Posterior cingulate gyrus (tissue), 11 donors: ENCODE measurements at regions not wholly inside any gene's neighbourhood (a gene's known extent, or its start where the extent isn't known, plus 50 kb on each side); places are given as distances from the start of the nearest gene placed in this dataset.
"Not testable (repeated sequence)": the region's sequence is repeated elsewhere in the genome, so short reads cannot be mapped to it uniquely, and the experiment has no call there.

Experiments
- DNase-seq, 10 donors: peaks; one replicate each; pipeline versions ENCODE4 v3.0.0 to v3.0.0-alpha.2; 2020 to 2021; ENCODE audit warnings: mixed read lengths in 3 of 10
- intact Hi-C: fragments of 100-400 bp; cut with DNase I; formaldehyde crosslinking; loops from one replicate; pipeline ENCODE4 v1.15.1; 2023

DNA sequence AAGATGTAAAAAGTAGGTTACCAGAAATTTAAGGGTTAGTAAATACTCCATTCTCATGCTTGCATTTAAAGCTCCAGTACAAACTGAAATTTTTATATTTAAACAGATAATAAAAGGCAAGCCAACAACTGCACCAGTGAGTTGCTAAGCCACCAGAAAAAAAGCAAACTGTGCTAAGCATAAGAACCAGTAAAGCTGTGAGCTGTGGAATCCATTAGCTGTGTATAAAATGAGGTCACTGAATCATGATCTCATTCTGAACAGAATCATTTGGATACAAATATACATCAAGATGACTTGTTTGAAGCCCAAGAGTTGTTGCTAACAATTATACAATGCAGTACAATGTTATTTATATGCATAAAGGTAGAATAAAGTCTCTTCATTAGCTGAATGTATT is 1312.2 kb downstream of the SI start:
- intact Hi-C loops, result no loop called here

DNA sequence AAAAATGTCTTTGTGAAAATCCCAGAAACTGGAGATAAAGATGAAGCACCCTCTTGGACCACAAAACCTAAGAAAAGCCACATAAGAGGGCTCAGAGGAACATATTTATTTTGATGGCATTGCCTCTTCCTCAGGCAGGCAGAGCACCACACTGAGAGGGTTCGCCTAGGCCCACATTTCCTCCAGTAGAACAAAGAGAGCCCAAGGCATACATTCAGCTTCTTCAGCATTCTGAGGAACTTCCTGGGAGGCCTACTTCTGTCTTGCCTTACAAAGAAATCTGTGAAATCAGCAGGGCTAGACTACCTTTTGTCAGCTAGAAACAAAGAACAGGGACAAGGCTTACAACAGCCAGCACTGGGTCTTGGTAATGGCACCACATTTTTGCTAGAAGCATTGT is 1325.3 kb downstream of the SI start:
- DNase-seq, result no peak
- intact Hi-C loops, result no loop called here

More for the DNA sequence above, 1312.2 kb downstream of the SI start:
- no peak for DNase-seq

DNA sequence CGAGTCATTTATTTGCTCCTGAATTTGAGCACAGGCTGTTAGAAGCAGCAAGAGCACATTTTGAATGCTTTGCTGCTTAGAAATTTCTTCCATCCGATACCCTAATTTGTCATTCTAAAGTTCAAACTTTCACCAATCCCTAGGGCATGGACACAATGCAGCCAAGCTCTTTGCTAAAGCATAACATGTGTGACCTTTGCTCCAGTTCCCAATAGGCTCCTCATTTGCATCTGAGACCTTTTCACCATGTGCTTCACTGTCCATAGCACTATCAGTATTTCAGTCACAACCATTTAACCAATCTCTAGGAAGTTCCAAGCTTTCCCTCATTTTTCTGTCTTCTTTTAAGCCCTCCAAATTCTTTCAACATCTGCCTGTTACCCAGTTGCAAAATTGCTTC is 1333.1 kb downstream of the SI start:
- intact Hi-C loops, result no loop called here
- no peak for DNase-seq

DNA sequence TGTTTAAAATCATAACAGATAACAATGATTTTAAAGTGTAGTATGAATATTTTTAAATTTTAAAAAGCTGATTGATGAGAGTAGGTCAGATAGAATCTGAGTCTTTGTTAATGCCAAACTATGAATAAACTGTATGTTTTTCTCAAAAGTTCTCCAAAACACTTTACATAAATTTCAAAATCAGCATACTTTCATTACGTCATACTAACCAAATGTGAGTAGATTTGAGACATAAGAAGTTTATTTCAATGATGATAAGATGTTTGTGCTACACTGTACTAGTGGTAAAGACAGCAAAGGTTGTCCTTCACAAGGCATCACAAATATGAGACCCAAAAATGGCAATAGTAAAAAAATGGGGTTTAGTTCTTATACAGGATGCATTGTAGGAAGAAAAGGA is 1342.9 kb downstream of the SI start:
- intact Hi-C loops, result no loop called here
- DNase-seq, result no peak

DNA sequence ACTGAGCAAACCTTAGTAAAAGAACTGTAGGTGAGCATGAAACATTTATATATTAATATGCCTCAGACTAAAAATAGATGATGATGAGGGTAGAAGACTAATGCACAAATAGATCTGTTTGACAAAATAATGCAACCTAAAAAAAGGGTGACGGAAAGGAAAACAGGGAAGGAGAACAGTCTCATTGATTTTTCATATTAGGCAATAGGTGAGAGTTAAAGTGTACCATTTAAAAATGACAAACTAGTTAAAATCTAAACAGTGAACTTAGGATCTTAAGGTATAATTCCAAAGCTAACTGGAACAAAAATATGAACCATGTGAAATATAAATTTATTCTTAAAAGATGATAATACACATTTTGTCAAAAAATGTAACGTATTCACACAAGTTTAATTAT is 1347.6 kb downstream of the SI start:
- intact Hi-C loops, result no loop called here
- DNase-seq, result no peak

DNA sequence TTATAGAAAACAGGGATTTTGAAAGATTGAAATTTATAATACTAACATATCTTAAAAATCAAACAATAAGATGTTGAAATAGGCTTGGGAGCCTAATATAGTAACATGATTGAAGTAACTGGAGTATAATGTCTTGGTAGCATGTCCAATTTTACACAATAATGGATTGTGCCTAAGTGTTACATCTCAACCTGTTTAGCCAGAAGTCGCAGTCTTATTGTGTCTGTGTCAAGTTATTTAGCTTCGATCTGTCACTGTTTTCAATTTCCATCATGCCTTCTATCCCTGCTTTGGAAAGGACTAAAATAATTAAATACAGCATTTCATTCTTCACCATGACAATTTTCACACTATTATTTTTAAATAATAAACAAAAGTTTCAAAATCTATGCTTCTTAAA is 1352.2 kb downstream of the SI start:
- intact Hi-C loops, result no loop called here
- no peak for DNase-seq

DNA sequence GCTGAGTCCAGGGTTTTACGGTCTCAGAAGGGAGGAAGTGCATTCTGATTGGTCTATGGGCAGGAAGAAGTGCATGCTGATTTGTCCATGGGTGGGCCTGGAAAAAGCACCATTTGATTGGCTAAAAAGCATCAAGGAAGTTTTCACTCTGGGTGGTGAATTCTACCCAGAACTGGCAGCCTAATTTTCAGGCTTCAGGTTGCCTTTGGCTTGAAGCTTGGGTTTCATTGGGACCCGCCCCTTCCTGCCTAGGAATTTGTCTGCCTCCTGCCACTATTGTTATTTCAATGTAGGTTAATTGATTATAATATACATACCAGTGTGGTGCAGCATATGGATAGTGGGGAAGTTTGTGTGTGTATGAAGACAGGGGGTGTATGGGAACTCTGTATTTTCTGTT is 1355.9 kb downstream of the SI start:
- intact Hi-C loops, result no loop called here
- DNase-seq, result no peak

DNA sequence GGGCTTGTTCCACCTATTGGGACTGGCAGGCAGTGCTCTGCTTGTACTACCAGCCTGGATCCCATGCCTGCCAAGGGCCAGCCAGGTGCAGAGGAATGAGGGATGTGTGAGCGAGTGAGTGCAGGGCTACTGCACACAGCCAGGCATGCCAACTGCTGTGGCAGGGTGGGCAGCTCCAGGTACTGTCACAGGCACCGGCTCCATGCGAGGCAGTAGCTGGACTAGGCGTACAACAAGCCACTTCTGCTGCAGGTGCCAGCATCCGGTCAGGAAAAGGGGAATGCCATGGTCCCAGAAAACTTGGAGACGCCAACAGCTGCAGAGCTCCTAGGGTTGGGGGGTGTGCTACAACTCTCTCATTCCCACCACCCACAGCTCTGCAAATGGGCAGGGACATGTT is 1356.7 kb downstream of the SI start:
- peak in 1 of 10 donors; percentile 49 for DNase-seq
- intact Hi-C loops, result no loop called here

DNA sequence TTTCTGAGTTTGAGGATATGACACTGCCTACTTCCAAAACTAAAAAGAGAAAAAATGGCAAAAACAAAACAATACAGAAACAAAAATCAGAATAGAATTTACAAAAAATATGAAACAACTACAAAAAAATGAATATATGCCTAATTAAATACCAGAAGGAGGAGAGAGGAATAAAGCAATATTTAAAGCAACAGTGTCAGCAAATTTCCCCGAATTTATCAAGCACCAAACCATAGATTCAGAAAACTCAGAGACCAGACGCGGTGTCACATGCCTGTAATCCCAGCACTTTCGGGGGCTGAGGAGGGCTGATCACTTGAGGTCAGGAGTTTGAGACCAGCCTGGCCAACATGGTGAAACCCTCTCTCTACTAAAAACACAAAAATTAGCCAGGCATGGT is 1360.9 kb downstream of the SI start:
- no peak for DNase-seq
- intact Hi-C loops, result no loop called here

DNA sequence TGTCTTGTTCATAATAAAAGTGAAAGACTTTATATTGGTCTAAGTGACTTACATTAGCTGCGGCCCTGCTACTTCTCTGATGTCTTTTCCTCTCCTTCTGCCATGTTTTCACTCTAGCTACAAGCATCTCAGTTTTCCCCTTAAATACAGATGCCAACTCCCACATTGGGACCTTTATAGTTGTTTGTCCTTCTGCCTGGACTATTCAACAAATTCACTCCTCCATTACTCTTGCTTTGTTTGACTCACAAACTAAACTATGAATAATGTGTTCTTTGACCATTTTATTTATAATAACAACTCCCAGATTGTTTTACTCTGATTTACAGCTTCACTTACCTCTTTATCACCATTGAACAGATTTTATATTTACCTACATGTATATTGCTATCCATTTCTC is 1369.9 kb downstream of the SI start:
- DNase-seq, result no peak
- intact Hi-C loops, result no loop called here

DNA sequence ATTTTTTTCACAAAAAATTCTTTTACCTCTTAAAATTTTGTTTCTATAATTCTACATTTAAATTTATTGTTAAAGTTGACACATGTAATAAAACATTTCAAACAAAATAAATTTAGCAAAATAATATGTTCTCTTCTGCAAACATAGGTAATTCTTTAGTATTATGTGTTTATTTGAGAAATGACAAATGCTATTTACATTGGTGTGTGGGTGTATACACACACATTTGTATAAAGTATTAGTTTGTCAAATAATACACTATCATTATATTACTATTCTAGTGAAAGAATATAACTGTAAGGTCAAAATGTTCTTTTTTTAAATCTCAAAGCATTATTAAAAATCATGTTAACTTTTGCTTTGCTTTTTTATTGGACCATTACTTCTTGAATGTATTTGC is 1370.6 kb downstream of the SI start:
- intact Hi-C loops, result no loop called here
- no peak for DNase-seq

DNA sequence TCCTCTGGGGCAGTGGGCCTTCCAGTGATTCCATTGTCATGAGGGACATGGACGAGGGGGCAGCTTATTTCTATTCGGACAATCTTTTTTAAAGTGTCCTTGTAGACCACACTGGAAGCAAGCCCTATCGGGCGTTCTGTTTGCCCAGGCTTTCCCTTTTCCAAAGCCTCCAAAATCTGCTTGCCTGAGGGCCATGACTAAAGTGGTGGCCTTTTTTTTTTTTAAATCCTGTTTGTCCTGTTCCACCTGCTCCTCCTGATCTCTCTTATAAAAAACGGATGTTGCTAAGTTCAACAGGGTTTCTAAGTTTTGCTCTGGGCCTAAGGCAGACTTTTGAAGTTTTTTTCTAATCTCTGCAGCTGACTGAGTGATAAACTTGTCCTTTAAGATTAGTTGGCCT is 1380.1 kb downstream of the SI start:
- DNase-seq, intact Hi-C loops: not testable (repeated sequence)

DNA sequence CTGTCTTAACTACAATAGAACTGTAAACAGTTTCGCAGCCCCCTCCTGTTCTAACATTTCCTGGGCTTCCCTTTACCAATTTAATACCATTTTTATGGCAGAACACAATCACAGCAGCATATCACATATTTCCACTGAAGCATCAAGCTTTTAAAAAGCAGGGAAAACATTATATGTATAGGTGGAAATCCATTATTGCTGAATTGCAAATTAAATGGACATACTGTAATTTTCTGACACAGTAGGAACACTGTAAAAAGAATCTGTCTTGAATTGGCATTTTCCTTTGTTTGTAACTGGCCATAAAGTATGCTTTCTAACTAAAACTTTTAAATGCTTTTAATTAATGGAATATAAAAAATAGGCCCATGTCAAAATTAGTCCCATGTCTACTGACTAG is 1385.8 kb downstream of the SI start:
- intact Hi-C loops, result no loop called here
- no peak for DNase-seq

DNA sequence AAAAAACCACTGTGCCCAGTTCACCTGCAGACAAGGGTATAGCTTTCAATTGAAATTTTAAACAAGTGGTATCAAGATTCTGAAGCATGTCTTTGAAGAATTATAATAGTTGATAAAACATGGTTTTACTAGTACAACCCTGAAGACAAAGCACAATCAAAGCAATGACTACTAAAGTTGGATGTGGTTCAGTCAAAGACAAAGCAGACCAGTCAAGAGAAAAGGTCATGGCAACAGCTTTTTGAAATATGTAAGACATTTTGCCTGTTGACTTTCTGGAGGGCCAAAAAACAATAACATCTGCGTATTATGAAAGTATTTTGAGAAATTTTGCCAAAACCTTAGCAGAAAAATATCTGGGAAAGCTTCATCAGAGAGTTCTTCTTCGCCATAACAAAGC is 1393.6 kb downstream of the SI start:
- no peak for DNase-seq
- intact Hi-C loops, result no loop called here

DNA sequence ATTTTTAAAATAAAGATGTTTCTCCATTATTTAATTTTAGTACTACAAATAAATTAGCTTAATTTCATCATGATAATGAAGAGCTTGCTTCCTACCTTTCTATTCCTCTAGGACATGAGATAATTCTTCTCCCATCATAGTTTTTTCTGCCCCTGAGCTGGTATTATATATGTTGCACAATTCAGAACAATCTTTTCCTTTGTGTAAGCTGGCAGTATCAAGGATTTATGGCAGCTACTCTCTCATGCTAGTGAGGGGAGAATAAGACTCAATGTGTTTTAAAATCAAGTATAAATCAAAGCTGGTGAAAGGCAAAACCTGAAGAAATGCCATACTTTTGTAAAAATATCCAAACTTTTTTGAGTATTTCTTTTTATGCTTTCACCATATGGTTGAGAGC is 1405.3 kb downstream of the SI start:
- no peak for DNase-seq
- intact Hi-C loops, result no loop called here

DNA sequence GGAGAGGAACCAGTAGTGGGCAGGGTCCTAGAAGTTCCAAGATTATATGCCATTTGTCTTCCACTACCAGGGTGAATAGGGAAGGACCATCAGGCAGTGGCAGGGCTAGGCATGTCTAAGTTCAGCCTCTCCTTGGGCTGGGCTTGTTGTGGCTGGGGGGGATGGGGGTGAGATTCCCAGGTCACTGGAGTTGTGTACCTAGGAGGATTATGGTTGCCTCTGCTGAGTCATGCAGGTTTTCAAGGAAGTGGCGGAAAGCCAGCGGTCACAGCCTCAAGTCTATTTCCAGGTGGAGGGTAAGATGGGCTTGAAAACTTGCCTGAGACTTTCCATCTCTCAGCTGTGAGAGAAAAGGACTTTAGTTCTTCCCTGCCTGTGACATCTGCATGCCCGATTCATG is 1407.1 kb downstream of the SI start:
- no peak for DNase-seq
- intact Hi-C loops, result no loop called here

DNA sequence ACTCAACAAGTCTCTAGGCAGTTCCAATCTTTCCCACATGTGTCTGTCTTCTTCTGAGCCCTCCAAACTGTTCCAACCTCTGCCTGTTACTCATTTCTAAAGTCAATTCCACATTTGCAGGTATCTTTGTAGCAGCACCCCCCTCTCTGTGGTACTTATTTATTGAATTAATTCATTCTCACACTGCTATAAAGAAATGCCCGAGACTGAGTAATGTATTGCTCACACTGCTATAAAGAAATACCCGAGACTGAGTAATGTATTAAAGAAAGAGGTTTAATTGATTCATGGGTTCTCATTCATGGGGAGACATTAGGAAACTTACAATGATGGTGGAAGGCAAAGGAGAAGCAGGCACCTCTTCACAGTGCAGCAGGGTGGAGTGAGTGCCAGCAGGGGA is 1413.8 kb downstream of the SI start:
- no peak for DNase-seq
- intact Hi-C loops, result no loop called here

DNA sequence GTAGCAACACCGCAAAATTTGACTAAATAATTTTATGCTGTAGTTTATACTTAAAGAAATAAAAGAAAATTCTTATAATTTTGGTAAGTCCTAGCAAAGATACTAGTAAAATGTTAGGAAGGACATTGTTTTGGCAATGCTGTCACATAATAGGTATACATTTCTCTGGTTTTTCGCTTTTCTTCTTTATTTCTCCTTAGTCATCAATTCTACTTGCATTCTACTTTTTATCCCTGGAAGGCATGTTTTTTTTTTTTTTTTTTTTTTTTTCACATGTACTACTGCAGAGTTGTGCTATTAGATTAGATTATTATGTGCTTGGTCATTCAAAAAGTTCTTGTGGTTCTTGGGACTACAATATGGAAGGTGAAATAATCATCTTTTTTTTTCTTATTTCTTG is 1421.2 kb downstream of the SI start:
- no peak for DNase-seq
- intact Hi-C loops, result no loop called here

DNA sequence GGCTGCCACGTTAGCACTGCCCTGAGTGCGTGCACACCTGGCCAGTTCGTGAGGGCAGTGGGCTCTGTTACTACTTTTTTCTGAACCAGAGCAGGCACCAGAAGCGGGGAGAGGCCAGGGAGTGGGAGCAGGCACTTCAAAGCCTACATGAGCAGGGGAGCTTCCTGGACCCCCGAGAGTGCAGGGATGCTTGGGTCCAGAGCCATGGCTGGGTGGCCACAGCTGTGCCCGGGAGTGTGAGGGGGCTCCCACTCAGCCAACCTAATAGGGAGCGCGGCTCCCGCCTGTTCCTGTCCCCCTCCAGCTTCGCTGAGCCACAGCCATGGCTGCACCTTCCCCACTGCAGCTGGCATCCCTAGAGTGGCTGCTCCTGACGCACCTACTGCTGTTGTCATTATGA is 1423.3 kb downstream of the SI start:
- intact Hi-C loops, result no loop called here
- peak in 3 of 10 donors; percentile 48 to 62 (median 60) for DNase-seq

DNA sequence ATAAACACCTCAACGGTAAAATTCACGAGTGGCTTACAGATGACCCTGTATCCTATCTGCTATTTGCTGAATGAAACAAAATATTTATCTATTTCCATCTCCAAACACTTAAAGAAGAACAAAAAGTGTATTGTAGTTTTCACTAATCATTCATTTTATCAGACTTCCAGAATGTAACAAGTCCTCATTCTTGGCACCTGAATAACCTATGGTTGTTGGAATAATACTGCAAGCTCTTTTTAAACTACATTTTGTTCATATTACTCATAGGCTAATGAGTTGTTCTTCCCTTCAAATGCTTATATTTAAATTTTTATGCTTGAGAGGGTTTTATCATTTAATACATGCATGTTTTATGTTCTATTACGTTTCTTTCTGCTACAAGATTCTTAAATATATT is 1434.1 kb downstream of the SI start:
- intact Hi-C loops, result no loop called here
- no peak for DNase-seq

DNA sequence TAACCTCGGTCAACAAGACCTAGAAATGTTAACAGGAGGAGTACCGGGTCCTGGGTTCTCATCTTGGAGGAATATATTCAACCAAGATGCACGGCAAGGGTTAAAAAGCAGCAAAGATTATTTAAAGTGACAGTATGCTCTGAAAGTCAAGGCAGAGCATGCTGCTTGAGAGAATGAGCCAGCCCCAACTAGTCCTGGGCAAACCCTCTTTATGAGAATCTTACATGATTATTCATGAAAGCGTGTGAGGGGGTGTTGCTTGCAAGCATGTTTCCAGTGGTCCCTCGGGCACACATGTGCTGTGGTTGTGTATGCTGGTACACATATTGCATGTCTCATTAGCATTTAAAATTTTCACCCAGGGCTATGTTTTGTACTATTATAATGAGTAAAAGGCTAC is 1445.6 kb downstream of the SI start:
- no peak for DNase-seq
- intact Hi-C loops, result no loop called here

DNA sequence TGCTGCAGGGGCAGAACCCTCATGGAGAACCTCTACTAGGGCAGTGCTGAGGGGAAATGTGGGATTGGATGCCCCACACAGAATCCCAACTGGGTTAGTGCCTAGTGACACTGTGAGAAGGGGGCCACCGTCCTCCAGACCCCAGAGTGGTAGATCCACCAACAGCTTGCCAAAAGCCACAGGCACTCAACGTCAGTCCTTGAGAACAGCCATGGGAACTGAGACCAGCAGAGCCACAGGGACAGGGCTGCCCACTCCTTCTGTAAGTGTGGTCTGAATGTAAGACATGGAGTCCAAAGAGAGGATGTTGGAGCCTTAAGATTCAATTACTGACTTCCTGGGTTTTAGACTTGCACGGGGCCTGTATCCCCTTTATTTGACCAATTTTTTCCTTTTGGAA is 1451.5 kb downstream of the SI start:
- intact Hi-C loops, result no loop called here
- DNase-seq, result peak in 2 of 10 donors; percentile 51 to 54

DNA sequence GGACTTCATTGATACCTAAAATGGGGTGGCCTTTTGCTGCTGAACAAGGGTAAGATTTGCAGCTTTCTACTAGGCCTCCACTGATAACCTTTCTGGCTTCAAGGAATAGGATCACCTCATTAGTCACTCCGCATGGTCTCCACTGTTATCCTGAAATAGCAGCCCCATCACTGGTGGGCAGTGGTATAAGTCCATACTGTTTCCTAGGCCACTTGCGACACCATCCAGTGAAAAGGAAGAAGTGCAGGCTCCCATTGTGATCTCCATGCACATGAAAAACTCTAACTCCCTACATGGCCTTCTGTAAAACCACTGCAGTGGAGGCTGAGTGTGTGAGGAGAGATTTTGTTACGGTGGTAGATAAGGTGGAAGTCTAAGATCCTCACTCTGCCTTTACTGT is 1455.9 kb downstream of the SI start:
- intact Hi-C loops, result no loop called here
- DNase-seq, result no peak

DNA sequence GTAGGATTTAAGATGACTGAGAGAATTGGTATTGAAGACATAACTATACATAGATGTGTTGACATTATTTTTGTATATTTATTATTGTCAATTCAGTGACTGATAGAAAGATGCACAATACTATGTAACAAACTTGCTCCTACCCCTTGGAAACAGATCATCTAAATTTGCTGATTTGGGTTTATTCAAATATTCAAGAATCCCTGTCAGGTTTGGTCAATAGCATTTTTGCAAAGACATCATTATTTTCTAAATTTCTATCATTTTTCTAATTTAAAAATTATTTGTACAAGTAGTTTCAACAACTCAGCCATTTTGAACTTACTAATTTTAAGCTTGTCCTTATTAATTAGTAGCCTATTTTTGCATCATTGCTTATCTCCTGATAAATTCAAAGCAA is 1463.4 kb downstream of the SI start:
- no peak for DNase-seq
- intact Hi-C loops, result no loop called here
